ENCODE measurements at regions not wholly inside any gene's neighbourhood (a gene's known extent, or its start where the extent isn't known, plus 50 kb on each side); places are given as distances from the start of the nearest gene placed in this dataset.

DNA sequence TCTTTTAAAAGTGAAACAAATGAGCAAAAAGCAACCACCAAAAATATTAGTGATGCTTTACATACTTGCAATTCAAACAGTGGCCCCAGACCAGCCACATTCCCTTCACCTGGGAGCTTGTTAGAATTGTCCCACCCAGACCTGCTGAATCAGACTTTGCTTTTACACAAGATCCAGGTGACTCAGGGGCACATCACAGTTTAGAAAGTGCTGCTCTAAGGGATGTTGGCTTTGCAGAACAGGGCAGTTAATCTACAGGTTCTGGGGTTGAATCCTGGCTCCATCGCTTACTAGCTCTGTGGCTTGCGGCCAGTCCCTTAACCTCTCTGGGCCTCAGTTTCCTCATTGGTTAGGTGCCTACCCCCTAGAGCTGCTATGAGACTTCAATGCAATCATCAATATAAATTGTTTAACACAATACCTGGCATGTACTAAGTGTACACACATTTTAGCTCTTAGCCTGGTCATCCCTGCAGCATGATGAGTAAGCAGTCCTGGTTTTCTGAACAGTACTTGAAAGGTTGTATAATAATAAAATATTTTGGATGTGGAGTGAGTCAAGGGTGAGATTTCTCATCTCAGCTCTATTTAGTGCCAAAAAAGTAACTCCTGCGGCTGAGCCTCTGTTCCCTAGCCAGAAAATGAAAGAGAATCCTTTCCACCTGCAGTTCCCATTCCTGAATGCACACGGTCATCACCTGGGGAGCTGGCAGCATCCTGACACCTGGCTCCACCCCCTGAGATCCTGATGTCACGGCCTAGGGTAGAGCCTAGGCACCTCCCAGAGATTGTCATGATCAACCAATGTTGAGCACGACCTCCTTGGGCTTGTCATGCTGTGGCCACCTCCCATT lies 162.7 kb downstream of the ANKRD60 start:
- TF ChIP-seq, protein P1, sequence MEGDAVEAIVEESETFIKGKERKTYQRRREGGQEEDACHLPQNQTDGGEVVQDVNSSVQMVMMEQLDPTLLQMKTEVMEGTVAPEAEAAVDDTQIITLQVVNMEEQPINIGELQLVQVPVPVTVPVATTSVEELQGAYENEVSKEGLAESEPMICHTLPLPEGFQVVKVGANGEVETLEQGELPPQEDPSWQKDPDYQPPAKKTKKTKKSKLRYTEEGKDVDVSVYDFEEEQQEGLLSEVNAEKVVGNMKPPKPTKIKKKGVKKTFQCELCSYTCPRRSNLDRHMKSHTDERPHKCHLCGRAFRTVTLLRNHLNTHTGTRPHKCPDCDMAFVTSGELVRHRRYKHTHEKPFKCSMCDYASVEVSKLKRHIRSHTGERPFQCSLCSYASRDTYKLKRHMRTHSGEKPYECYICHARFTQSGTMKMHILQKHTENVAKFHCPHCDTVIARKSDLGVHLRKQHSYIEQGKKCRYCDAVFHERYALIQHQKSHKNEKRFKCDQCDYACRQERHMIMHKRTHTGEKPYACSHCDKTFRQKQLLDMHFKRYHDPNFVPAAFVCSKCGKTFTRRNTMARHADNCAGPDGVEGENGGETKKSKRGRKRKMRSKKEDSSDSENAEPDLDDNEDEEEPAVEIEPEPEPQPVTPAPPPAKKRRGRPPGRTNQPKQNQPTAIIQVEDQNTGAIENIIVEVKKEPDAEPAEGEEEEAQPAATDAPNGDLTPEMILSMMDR (IDR thresholded peaks at IDR 0.05; ENCODE audit: insufficient read depth, low read length, poor library complexity, severe bottlenecking): no peak
- TF ChIP-seq EZH2phosphoT487 (conservative IDR thresholded peaks at IDR 0.05; ENCODE audit: low read length): no peak
